HG02798 (cell line): ENCODE measurements at regions not wholly inside any gene's neighbourhood (a gene's known extent, or its start where the extent isn't known, plus 50 kb on each side); places are given as distances from the start of the nearest gene placed in this dataset.

Experiments used
- ATAC-seq: cut with Tn5 transposase; IDR thresholded peaks from one replicate; pipeline ENCODE4 v1.9.1; 2021; ENCODE audit warnings: mild to moderate bottlenecking; ENCODE audit not compliant: unreplicated experiment, poor library complexity

GRCh38 chr18:24725644-24726415, 265.4 kb downstream of the HRH4 start:
- no peak for ATAC-seq

GRCh38 chr18:24726727-24727492, 266.5 kb downstream of the HRH4 start:
- no peak for ATAC-seq

GRCh38 chr18:24727685-24728084, 267.2 kb downstream of the HRH4 start:
- ATAC-seq = no peak

GRCh38 chr18:24731158-24731557, 270.7 kb downstream of the HRH4 start:
- no peak for ATAC-seq

GRCh38 chr18:24731981-24732380, 271.5 kb downstream of the HRH4 start:
- ATAC-seq = no peak

- ATAC-seq = no peak
Observed at GRCh38 chr18:24734058-24734457, 273.6 kb downstream of the HRH4 start.

- ATAC-seq = no peak
Observed at GRCh38 chr18:24735624-24736231, 275.3 kb downstream of the HRH4 start.

- ATAC-seq = no peak
Observed at GRCh38 chr18:24736662-24737330, 276.4 kb downstream of the HRH4 start.

- ATAC-seq = no peak
Observed at GRCh38 chr18:24740829-24741228, 280.4 kb downstream of the HRH4 start.

- no peak for ATAC-seq
Observed at GRCh38 chr18:24741321-24741720, 280.9 kb downstream of the HRH4 start.

- no peak for ATAC-seq
Observed at GRCh38 chr18:24741965-24742724, 281.7 kb downstream of the HRH4 start.

GRCh38 chr18:24754583-24755253, 294.3 kb downstream of the HRH4 start:
- no peak for ATAC-seq

- no peak for ATAC-seq
Observed at GRCh38 chr18:24756385-24756784, 295.9 kb downstream of the HRH4 start.

GRCh38 chr18:24757134-24757533, 296.7 kb downstream of the HRH4 start:
- ATAC-seq = no peak

- no peak for ATAC-seq
Observed at GRCh38 chr18:24761765-24762164, 301.3 kb downstream of the HRH4 start.

GRCh38 chr18:24762511-24762910, 302.1 kb downstream of the HRH4 start:
- no peak for ATAC-seq

- ATAC-seq = no peak
Observed at GRCh38 chr18:24763765-24764513, 303.5 kb downstream of the HRH4 start.

- ATAC-seq = no peak
Observed at GRCh38 chr18:24764766-24765165, 304.3 kb downstream of the HRH4 start.

GRCh38 chr18:24766376-24766775, 305.9 kb downstream of the HRH4 start:
- ATAC-seq = no peak
